ENCODE measurements at regions not wholly inside any gene's neighbourhood (a gene's known extent, or its start where the extent isn't known, plus 50 kb on each side); places are given as distances from the start of the nearest gene placed in this dataset.
"Not testable (repeated sequence)": the region's sequence is repeated elsewhere in the genome, so short reads cannot be mapped to it uniquely, and the experiment has no call there.

GRCh38 chr7:66452165-66452564 is 176.5 kb upstream of the KCTD7 start:
- Histone ChIP-seq H3K27me3 (replicated peaks; ENCODE audit: insufficient read depth) (no peaks in the 10 kb centered on the region), H3K36me3 (no peaks in the 10 kb centered on the region), H3K4me1 (replicated peaks) (no peaks in the 10 kb centered on the region), H3K27ac (no peak overlapping the region), H3K4me3 (no peak overlapping the region), H3K9me3 (no peaks in the 10 kb centered on the region)
- WGBS: 96% methylated on average over 2 of the region's 2 CpGs
- no peak for DNase-seq (ENCODE audit: low spot score)
- intact Hi-C loops (cut with DNase I): no loop called here
- no peak for TF ChIP-seq POLR2A (IDR thresholded peaks at IDR 0.05)
- no peak for TF ChIP-seq CTCF (IDR thresholded peaks at IDR 0.05)
- TF ChIP-seq POLR2AphosphoS5 (IDR thresholded peaks at IDR 0.05): no peak

- no peaks in the 10 kb centered on the region for H3K27me3 ChIP-seq (replicated peaks; ENCODE audit: insufficient read depth)
- intact Hi-C loops (cut with DNase I): no loop called here
- DNase-seq (ENCODE audit: low spot score): no peak
- no peaks in the 10 kb centered on the region for H3K9me3 ChIP-seq
- no peaks in the 10 kb centered on the region for H3K36me3 ChIP-seq
- H3K4me3 ChIP-seq: no peak overlapping the region
- H3K4me1 ChIP-seq (replicated peaks): no peaks in the 10 kb centered on the region
- TF ChIP-seq POLR2AphosphoS5 (IDR thresholded peaks at IDR 0.05) (no peak), POLR2A (IDR thresholded peaks at IDR 0.05) (no peak), CTCF (IDR thresholded peaks at IDR 0.05) (no peak)
- H3K27ac ChIP-seq: no peak overlapping the region
- WGBS: 95% methylated on average over 6 of the region's 6 CpGs
Measured at GRCh38 chr7:66453340-66453739, 175.3 kb upstream of the KCTD7 start.

GRCh38 chr7:66454600-66455225 is 174.0 kb upstream of the KCTD7 start:
- TF ChIP-seq POLR2AphosphoS5 (IDR thresholded peaks at IDR 0.05) (no peak), POLR2A (IDR thresholded peaks at IDR 0.05) (no peak), CTCF (IDR thresholded peaks at IDR 0.05) (no peak)
- no peak overlapping the region for H3K27ac ChIP-seq
- no peaks in the 10 kb centered on the region for H3K9me3 ChIP-seq
- H3K27me3 ChIP-seq (replicated peaks; ENCODE audit: insufficient read depth): no peaks in the 10 kb centered on the region
- no peak overlapping the region for H3K4me3 ChIP-seq
- 94% methylated on average over 5 of the region's 5 CpGs for WGBS
- no peaks in the 10 kb centered on the region for H3K4me1 ChIP-seq (replicated peaks)
- H3K36me3 ChIP-seq: no peaks in the 10 kb centered on the region
- no peak for DNase-seq (ENCODE audit: low spot score)
- intact Hi-C loops (cut with DNase I): no loop called here

- H3K4me1 ChIP-seq (replicated peaks); H3K27ac ChIP-seq; DNase-seq (ENCODE audit: low spot score); H3K9me3 ChIP-seq; intact Hi-C loops (cut with DNase I); H3K27me3 ChIP-seq (replicated peaks; ENCODE audit: insufficient read depth); H3K36me3 ChIP-seq; H3K4me3 ChIP-seq: not testable (repeated sequence)
- WGBS: 83% methylated on average over 1 of the region's 1 CpG
Measured at GRCh38 chr7:66455432-66455831, 173.2 kb upstream of the KCTD7 start.

- WGBS: 90% methylated on average over 2 of the region's 2 CpGs
- intact Hi-C loops (cut with DNase I): not testable (repeated sequence)
Measured at GRCh38 chr7:66456431-66456830, 172.2 kb upstream of the KCTD7 start.

GRCh38 chr7:66458991-66459390 is 169.7 kb upstream of the KCTD7 start:
- intact Hi-C loops (cut with DNase I); DNase-seq (ENCODE audit: low spot score): not testable (repeated sequence)

More at GRCh38 chr7:66456431-66456830, 172.2 kb upstream of the KCTD7 start:
- DNase-seq (ENCODE audit: low spot score); H3K27ac ChIP-seq; H3K36me3 ChIP-seq; H3K4me1 ChIP-seq (replicated peaks); H3K9me3 ChIP-seq; H3K27me3 ChIP-seq (replicated peaks; ENCODE audit: insufficient read depth); H3K4me3 ChIP-seq: not testable (repeated sequence)

GRCh38 chr7:66459783-66460413 is 168.8 kb upstream of the KCTD7 start:
- DNase-seq (ENCODE audit: low spot score); H3K36me3 ChIP-seq; H3K4me1 ChIP-seq (replicated peaks); H3K9me3 ChIP-seq; H3K27ac ChIP-seq; H3K27me3 ChIP-seq (replicated peaks; ENCODE audit: insufficient read depth); intact Hi-C loops (cut with DNase I); H3K4me3 ChIP-seq: not testable (repeated sequence)
- WGBS: 62% methylated on average over 5 of the region's 5 CpGs

More at GRCh38 chr7:66458991-66459390, 169.7 kb upstream of the KCTD7 start:
- not testable (repeated sequence) for H3K4me1 ChIP-seq (replicated peaks); H3K4me3 ChIP-seq; H3K9me3 ChIP-seq; H3K36me3 ChIP-seq; H3K27ac ChIP-seq; H3K27me3 ChIP-seq (replicated peaks; ENCODE audit: insufficient read depth)
- WGBS: 89% methylated on average over 5 of the region's 5 CpGs
